ENCODE measurements at regions not wholly inside any gene's neighbourhood (a gene's known extent, or its start where the extent isn't known, plus 50 kb on each side); places are given as distances from the start of the nearest gene placed in this dataset.

DNA sequence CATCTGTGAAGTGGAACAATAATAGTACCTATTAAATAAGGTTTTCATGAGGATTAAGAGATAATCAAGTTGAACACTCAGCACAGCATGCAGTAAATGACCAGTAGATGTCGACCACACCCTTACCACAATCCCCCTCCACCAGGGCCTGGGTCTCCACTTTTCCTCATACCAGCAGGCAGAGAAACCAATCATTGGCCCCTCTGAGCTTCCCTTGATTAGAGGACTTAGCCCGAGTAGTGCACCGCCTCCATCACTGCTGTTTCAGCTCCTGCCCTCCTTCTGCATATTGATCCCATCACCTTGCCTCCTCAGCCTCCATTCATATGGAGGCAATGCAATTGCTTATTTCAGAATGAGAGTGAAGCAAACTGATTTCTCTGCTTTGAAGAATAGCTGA is 96.5 kb upstream of the CDH11 start:
- TF ChIP-seq, protein P1, sequence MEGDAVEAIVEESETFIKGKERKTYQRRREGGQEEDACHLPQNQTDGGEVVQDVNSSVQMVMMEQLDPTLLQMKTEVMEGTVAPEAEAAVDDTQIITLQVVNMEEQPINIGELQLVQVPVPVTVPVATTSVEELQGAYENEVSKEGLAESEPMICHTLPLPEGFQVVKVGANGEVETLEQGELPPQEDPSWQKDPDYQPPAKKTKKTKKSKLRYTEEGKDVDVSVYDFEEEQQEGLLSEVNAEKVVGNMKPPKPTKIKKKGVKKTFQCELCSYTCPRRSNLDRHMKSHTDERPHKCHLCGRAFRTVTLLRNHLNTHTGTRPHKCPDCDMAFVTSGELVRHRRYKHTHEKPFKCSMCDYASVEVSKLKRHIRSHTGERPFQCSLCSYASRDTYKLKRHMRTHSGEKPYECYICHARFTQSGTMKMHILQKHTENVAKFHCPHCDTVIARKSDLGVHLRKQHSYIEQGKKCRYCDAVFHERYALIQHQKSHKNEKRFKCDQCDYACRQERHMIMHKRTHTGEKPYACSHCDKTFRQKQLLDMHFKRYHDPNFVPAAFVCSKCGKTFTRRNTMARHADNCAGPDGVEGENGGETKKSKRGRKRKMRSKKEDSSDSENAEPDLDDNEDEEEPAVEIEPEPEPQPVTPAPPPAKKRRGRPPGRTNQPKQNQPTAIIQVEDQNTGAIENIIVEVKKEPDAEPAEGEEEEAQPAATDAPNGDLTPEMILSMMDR (conservative IDR thresholded peaks at IDR 0.05; ENCODE audit: low read depth, low read length), result no peak
- TF ChIP-seq EZH2 (IDR thresholded peaks at IDR 0.05; ENCODE audit: low read length, unreplicated experiment), result no peak
